HG03064 (cell line): ENCODE measurements at regions not wholly inside any gene's neighbourhood (a gene's known extent, or its start where the extent isn't known, plus 50 kb on each side); places are given as distances from the start of the nearest gene placed in this dataset.
A peak's percentile ranks its signal among the peaks of the same experiment; 100 is the strongest.
"Not testable (repeated sequence)": the region's sequence is repeated elsewhere in the genome, so short reads cannot be mapped to it uniquely, and the experiment has no call there.

Experiments used
- ATAC-seq: cut with Tn5 transposase; IDR thresholded peaks from one replicate; pipeline ENCODE4 v1.9.1; 2021; ENCODE audit warnings: low read depth; ENCODE audit not compliant: unreplicated experiment

- no peak for ATAC-seq
Measured at GRCh38 chr19:37303591-37304171, 67.2 kb upstream of the ZNF527 start.

DNA sequence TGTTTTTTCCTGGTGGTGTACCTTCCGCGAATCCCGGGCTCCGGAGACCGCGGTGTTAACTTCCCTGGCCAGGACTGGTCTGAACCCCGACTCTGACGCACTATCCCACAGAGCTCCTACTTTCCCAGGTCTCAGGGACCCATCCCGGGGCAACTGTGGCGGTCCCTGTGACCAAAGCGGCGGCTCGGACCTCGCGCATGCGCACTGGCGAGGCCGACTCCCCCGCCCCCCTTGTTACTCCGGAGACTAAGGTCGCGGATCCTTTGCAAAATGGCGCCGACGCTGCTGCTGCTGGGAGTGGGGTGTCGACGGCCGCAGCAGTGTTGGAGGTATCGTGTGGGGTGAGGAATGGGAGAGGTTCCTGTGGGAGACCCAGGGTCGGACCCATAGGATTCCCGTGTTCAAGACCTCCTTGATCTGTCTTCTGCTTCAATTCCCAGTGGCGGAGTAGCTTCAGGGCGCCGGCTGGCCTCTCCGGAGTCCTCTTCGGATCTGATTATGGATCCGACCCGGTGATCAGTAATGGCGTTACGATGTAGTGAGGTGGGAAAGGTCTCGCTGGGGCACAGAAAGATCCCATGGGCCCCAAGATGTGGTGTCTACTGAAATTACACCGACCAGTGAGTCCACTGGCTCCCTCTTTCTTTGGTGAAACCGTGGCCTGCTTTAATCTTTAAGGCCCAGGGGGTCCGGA is 66.6 kb upstream of the ZNF527 start:
- ATAC-seq, result no peak

DNA sequence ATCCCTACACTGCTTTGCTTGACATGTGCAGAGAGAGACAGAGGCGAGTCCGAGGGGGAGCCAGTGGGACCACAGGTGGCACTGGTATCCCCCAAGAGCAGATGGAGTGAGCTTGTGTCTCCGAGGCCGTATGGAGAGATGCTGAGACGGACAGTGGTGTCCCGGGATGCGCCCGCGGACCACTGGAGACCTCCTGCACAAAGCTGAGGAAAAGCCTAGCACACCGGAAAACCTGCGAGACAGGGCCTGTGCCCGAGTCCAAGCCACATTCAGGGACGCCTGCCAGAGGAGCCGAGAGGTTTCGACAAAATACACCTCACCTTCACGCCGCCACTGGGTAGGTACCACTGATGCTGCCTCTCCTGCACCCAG is 66.0 kb upstream of the ZNF527 start:
- ATAC-seq, result no peak

DNA sequence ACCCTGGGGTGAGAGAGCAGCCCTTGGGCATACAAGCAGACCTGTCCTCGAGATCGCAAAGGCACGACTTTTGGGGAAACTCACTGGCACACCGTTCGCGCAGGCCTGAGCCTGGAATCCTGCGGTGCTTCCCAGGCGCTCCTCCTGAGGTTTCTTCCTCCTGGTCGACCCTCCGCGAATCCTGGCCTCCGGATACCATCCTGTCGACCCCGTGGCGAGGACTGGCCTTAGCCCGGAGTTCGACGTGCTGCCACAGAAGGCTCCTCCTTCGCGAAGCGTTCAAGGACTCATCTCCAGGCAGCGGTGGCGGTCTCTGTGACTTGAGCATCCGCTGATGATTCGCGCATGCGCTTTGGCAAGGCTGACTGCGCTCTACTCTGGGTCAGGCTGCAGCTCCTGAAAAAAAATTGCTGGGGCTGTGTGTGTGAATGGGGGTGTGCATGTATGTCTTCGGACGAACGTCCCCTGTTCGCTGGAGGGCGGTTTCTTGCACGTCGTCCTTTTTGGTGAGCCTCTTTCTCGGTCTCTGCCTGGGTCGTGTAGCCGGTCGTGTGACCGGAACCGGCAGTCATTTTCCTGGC is 64.4 kb upstream of the ZNF527 start:
- no peak for ATAC-seq

- ATAC-seq, result no peak
Measured at GRCh38 chr19:37309834-37310575, 60.9 kb upstream of the ZNF527 start.

DNA sequence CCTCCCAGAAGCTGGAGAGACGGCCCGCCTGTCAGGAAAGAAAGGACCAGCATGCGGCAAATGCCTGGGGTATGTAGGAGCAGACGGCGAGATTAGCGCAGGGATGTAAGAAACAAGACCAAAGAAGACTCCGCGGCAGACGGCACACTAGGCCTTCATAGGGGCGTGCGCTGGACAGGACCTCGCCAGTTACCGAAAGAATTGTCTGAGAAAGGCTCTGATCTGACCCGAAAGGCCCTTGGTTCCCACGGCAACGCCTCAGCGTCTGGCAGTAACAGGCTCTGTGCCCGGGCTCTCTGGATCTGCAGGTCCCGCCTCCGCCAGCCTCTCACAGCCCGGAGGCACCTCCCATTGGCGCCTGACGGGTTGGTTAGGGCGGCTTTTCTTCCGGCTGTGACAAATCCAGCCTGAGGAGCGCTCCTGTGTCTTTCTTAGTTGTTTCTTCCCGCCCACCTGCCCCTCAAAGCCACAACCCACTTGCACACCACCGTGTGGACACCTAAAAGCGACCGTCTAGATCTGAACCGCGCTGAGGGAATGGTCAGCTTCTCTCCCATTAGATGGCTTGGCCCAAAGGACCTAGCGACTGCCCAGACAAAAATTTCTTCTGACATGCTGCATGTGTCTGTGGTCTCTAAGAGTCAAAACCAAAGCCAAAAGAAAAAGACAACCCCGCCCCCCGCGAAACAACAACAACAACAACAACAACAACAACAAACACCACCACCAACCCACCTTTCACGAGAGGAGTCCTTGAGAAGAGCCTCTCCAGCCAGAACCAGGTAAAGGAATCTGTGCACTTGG is 58.2 kb upstream of the ZNF527 start:
- not testable (repeated sequence) for ATAC-seq

DNA sequence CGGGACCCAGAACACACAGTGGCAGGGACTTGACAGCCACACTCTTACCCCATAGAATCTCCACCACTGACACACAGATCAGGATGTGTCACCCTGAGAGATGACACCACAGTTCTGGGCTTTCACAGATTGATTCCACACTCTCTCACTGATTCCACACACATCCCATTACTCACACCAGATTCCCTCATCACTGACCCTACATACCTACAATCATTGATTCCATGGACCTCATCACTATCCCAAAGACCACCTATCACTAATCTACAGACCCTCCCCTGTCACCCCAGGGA is 57.6 kb upstream of the ZNF527 start:
- ATAC-seq, result no peak

GRCh38 chr19:37317403-37318209 is 53.3 kb upstream of the ZNF527 start:
- ATAC-seq, result peak; percentile 93

DNA sequence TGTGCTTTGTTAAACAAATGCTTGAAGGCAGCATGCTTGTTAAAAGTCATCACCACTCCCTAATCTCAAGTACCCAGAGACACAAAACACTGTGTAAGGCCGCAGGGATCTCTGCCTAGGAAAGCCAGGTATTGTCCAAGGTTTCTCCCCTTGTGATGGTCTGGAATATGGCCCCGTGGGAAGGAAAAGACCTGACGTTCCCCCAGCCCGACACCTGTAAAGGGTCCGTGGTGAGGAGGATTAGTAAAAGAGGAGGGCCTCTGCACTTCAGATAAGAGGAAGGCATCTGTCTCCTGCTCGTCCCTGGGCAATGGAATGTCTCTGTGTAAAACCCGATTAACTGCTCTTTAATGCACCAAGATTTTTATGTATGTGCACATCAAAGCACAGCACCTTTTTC is 49.9 kb upstream of the ZNF527 start:
- not testable (repeated sequence) for ATAC-seq
